ELF-1 (cell line): ENCODE measurements at regions not wholly inside any gene's neighbourhood (a gene's known extent, or its start where the extent isn't known, plus 50 kb on each side); places are given as distances from the start of the nearest gene placed in this dataset.

Experiments used
- DNase-seq: peaks from one replicate; pipeline ENCODE4 v3.0.0-alpha.2; 2016; ENCODE audit warnings: low read depth, low spot score

DNA sequence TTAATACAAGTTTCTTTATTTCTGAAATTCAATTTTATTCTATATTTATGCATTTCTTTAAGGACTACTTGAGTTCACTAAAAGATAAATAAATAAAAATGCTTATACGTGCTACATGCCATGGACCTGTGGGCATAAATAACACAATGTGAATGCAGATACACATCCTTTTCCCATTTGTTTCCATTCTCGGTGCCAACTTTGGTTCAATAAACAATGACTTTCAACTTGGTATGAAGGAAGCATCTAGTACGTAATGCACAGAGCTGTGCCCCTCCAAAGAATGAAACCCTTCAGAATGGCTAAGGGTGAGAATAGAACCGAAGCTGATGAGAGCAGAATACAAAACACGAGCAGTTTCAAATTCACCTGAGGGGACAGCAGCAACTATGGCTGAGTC, 409.3 kb downstream of the MTX2 start:
- no peak for DNase-seq

DNA sequence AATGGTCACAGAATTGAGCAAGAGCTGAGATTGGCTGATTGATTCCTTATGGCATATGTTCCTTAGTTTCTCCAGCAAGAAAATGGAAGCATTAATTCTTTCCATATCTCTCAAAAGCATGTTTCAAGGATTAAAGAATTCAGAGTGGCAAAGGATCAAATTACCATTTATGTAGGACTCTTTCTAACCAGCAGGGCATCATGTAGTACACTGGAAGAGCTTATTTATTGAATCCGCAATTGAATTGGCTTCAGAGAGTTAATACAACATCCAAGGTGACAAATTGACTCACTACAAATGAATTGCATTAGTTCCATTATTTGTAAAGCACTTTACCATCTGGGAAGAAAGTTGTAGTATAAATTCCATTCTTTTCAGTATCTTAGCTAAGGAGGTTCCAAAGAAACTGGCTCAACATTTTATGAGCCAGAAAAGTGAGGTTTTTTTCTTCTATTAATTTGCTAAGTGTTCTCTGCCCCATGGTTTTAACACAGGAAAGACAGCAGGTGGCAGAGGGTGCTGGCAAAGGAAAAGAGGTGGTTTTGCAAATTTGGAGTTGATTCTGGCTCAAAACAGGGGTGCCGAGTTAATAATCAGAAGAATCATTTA, 409.9 kb downstream of the MTX2 start:
- no peak for DNase-seq

DNA sequence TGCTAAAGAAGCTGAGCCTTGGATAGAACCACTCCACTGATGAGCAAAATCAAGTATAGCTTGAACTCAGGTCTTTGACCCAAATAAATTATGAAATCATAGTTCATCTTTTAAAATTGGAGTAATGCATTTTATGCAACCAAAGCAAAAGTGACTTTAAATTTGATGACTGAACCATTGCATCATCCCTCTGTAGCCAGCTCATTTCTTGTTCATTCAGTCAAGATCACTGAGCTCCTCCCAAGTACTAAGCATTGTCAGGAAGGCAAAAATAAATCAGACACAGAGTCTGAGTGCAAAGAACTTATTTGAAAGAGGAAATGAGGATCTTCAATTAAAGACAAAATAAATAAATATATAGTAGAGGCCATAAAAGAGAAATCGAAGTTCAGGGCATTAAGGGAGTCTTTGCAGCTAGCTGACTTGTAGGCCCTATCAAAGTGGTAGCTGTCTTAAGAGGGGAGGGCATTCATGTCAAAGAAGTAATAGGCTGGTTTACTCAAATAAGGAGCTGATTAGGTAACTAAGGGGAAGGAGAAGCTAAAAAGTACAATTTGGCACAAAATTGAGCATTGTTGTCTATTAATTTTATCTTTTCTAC, 411.8 kb downstream of the MTX2 start:
- no peak for DNase-seq

DNA sequence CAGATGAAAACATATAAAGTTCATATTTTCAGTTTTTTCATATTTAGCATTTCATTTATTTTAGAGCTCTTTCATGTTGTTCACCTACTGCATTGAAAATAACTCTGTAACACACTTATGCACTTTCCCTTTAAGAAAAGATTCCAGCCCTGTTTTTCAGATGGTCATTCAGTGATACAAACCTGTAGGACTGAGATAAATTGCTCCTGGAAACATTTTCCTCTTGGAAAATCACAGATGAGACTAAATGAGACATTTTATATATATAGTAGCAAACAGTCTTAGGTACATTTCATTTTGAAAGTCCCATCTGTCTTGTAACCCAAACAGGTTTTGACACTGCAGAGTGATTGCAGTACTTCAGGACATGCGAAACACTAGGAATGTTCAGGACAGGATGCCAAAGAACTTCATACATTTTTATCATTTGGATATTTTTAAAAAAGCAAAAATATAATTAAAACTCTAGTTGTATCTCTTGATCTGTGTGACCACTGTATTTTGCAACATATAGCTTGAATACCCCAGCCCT, 412.4 kb downstream of the MTX2 start:
- no peak for DNase-seq

DNA sequence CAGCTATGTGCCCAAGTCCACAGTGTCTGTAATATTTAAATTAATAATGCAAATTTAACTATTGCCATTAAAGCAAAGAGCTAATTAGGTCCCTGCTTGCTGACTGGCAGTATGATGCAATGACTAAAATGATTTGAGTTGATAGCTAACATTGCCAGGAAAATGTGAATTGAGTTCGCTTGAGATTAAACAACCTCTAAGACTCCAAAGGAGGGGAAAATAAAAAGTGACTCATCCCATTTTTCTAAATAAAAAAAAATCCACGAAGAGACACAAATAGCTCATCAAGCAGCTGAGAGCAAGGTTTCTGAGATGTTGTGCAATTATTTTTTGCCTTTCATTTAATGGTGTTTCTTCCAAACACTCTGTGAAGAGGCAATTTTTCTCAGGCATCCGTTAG, 413.0 kb downstream of the MTX2 start:
- no peak for DNase-seq

DNA sequence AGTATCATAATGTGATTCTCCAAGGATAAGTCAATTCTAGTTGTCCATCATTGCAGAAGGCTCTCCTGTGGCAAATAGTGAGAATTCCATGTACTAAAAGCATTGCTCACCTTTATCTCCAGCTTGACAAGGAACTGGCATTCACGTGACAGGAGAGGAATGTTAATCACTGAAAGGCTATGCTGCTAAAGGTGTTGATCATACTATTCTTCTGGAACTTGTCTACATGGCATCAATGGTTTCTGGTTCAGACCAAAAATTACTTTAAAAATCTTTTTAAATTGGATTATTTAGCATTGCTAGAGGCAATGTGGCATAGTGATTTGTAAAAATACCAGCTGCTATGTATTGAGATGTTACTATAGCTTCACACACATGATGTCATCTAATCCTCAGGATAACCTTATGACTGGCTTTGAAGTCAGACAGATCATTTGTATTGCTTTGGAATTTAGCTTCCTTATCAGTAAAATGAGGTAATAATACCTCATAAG, 414.4 kb downstream of the MTX2 start:
- DNase-seq = no peak

DNA sequence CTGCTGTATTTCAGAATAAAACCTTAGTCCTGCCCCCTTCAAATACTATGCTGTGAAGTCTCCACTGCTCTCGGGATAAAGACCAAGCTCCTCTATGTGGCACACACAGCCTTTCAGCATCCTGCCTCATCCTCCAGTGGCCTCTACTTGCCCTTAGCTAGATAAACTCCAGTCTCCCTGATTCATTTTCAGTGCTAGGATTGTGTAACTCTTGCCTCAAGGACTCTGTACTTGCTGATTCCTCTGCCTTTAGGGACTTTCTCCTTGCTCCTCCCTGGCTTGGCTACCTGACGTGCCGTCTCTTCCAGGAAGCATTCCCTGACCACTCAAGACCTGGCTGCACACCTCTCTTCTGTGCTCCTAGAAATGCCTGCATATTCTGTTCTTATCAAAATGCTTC, 416.7 kb downstream of the MTX2 start:
- no peak for DNase-seq

DNA sequence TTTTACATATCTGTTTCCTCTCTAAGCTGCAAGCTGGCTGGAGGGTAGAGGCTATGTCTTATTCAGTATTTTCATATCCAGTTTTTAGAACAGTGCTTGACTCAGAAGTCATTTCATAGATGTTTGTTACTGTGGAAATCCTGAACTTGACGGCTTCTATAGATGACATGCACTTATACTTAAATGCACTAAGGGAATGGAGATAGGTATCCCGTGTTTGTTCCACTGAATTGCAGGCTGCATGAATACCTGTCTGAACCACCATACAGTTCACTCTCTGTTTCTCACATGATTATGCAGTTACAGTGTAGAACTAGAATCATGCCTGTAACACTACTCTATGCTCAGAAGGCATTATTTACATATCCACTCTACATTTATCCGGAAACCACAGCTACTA, 417.1 kb downstream of the MTX2 start:
- no peak for DNase-seq

DNA sequence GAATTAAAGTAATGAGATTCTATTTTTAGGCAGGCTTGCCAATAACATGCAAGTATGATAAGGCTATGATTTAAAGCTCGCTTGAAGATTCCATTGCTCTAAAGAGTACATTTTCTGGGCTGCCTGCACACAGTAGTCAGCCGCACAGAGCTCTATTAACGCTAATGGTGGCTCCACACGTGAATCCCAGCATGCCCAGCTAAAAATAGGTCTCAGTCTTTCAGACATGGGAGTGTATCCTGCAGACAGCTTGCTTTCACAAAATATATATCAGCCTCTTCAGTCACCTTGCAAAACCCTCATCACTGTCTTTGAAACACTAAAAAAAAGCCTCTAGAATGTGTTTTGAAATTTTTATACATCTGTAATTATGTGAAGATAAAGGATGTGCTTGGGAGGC, 418.1 kb downstream of the MTX2 start:
- DNase-seq = no peak

DNA sequence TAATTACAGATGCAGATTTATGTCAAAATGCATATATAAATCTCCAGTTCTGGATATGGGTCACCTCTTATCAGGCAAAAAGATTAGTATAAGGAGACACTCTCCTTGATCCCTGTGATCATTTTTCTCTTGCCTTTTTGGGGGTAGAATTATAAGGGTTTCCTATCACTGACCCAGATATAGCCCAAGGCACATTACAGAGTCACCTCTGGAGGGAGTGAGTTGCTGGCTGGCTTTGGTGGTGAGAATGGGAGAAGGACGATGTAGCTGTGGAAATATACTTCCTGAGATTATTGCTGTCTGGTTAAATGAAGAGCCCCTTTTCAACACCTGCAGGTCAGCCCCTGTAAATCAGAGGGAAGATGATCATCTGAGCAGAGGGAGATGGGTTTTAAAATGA, 418.7 kb downstream of the MTX2 start:
- no peak for DNase-seq

DNA sequence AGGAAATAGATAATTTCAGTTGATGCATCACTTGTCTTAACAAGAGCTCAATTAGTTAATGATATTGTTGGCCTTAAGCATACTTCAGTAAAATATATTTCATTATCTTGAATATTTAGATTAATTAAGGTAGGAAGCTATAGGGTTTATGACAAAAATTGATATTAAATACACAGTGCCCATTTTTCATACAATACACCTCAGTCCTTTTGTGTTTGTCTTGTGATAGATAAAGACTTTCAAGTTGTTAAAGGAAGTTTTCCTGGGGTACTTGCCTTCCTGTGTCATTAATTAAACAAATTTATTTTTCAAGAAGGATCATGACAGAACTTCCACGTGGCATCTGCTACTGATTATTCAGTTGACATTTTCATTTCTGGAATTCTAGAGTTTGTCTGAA, 420.5 kb downstream of the MTX2 start:
- no peak for DNase-seq

DNA sequence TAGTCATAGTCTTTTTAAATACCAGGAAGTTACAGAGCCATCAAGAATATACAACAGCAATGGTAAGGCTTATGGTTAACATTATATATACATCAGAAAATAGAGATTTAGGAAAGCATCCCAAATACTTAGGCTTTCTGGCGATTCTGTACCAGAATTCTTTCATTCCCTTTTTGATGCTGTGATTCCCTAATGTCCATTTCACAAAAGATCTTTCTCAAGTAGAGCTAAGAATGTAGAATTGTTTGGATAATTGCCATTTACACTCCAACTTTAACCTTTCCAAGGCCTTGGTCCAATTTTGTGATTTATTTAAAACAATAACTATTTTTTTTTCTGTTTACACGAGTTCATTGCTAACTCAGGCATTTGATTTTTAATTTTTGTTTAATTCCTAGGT, 422.2 kb downstream of the MTX2 start:
- no peak for DNase-seq

DNA sequence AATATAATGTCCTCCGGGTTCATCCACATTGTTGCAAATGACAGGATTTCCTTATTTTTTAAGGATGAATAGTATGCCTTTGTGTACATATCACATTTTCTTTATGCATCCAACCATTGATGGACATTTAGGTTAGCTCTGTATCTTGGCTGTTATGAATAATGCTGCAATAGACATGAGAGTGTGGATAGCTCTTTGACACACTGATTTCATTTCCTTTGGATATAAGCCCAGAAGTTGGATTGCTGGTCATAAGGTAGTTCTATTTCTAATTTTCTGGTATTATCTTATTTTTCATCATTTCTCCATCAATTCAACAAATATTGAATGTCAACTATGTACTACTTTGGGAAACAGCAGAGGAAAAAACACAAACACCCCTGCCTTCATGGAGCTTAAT, 423.3 kb downstream of the MTX2 start:
- no peak for DNase-seq

DNA sequence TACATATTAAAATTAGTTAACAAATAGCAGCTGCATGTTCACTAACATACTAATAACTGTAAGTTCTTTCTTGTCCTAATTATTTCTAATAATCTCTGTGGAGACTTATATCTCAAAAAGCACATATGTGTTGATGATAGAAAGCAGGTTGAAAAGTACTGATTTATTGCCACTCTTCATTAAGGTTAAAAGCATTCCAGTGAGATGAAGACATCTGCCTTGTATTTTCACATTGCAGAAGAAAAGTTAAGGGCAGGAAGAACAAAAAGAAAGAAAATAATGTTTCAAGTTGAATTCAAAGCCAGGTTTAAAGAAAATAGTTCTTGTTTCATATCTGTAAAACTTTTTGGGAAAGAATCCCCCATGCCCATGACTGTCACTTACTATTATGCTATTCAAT, 429.9 kb downstream of the MTX2 start:
- DNase-seq = no peak

DNA sequence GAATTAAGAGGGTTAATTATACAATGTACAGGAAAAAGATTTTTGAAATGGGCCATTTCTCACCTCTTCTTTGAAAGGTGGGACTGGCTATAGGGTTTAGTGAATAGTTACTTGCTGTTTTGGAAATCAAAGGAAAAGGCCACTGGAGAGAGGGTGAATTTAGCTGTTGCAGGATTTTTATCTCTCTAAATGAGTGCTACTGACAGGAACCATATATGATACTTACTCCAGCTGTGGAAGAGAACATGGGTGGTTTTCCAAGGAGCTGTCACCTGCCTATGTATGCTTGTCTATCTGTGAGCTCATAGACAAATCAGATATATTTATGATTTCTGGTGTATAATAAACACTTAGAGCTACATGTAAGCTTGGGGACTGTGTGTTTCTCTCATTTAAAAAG, 430.4 kb downstream of the MTX2 start:
- no peak for DNase-seq

DNA sequence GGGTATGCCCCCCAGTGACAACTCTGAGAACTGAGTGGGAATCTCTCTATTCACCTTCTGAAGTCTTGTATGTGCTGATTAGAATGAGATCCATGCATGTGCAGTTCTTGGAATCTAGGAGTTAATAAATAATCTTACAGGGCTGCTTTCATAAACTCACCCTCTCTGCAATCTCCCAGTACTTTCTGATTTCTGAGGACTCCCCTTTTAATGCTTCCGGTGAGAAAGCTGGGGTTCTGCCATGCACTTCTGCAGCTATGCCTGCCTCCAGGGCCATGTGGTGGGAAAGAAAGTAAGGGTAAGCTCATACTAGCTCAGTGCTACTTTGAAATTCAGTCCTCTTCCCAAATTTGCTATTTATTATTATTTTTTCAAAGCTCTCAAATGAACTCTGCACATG, 432.9 kb downstream of the MTX2 start:
- DNase-seq = no peak

DNA sequence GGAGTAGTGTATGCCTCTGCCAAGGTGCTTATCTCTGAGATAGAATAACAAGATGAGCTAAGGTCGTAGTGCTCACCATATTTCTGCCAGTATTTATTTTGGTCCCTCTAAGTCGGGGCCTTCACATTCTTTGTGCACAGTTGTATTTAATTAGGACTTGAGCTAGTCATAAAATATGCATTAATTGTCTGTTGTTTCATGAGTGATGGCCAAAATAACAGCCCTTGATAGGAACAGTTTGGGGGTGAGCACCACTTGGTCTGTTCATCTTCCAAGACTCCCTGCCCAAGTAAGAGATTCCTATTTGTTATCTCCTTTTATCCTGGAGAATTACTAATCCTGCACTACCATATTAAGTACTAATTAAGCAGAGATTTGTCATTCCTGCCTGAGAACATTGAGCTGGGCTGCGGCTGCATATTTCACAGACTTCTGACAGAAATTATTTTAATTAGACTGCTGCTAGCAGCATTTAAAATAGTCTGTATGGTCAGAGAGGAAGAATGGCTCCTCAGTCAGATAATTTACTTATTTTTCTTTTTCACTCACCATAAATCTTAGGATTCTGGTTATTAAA, 435.1 kb downstream of the MTX2 start:
- no peak for DNase-seq

DNA sequence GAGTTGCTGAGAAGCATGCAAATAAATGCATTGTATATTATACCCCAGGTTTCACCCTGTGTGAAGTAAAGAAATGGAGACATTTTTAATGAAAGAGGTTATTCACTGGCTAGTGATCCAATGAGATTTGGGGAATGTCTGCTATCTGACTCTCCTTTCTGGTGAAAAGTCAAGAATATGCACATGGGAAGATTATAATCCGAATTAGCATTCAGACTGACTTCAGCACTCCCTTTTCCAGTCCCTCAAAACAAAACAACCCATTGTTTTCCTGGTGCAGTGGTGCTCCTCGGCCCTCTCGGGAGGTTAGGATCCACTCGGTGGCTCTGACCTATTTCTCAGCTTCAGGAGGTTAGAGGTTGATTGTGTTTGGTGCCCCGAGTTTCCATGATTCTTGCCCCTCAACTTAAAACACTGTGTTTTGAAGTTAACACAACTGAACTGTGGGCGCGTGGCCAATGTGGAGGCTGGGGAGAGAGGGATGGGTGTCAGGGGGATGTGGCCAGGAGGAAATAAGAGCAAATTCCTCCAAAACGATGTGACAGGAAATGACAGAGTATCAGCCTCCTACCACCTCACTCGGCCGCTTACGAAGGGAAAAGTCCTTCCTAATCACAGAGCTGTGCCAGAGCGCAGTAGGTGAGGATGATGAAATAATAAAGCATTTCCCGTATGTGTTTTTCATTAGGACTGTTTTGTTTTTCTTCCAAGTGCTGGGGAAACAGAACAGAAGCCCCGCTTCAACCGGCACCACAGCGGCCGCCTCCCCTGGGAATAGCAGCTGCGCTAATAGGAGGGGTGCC, 440.1 kb downstream of the MTX2 start:
- DNase-seq = no peak

DNA sequence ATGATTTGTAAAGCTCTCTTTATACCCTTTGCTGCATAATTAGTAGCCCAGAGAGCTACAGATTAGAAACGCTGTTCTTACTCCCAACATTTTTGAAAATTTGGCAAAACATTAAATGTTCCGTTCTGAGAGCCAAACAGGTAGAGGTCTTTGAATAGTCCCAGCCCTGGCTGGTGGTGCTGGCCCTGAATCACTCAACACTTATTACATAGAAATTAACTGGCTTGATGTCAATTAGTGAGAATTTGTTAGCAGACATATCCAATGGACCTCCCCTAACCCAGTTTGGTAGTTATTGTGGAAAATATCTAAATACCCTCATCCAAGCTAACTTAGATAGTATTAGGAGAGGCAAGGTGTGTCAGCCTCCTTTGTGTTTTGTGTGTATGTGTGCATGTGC, 440.7 kb downstream of the MTX2 start:
- no peak for DNase-seq

DNA sequence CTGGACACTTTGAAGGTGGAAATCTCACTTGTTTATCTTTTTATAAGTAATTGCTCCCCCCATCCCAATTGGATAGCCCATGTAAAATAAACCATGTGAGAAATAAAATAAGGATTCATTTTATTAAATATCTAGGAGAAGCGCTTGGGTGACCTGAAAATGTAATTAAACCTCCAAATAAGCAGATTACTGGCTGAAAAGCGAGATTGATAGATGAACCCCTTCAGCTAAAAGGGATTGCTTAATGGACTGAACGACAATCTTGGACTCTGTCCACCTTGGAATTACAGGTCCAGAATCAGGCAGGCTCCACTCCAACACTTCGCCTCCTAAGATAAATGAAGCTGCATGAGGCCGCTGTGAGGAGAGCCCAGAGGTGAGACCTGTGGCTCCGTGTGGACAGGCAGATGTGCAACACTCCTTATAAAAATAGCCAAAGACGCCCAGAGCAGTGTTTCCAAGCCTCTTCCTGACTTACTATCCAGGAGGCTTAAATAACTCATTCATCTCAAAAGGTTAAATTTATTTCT, 441.5 kb downstream of the MTX2 start:
- DNase-seq = no peak

DNA sequence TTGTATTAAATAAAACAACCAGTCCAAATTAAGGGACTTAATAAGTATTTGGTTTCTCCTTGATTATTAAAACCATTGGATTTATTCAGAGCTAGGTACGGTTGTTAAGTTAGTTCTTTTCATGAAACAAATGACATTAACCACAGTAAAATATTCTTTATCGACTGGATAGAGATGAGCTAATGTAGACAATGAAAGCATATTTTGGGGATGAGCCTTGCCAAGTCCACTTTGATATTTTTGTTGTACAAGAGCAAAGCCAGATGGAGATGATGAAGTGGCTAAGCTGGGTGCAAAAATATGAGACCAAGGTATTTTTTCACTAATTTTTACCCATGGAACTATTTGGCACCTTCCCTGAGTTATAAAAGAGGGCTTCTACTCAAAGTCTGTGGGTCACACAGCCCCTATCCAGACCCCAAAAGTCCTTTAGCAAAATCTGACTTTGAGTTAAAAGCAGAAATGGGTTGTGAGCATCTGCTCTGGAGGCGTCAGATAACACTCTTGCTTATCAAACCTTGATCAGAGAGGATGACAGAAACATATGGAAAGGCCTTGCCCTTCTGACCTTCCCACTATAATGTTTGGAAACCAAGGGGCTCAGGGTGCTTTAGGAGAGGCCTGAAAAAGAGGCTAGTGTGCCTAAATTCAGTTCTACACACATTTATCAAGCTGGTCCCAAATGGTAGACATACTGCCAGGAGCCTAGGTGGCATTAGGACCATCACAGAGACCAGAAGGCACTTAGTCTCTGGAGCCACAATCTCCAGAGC, 456.8 kb downstream of the MTX2 start:
- DNase-seq = no peak
